Keratinocyte (primary cell): ENCODE measurements at regions not wholly inside any gene's neighbourhood (a gene's known extent, or its start where the extent isn't known, plus 50 kb on each side); places are given as distances from the start of the nearest gene placed in this dataset.

Source experiments
- DNase-seq: peaks from one replicate; pipeline ENCODE4 v3.0.0-alpha.2; 2011; ENCODE audit warnings: low read depth, missing footprints, low spot score
- FAIRE-seq: peaks from 2 replicates; lab custom pipeline; 2011; peaks lifted over from hg19 to GRCh38; lab: Jason Lieb, UNC
- H2AFZ ChIP-seq: 2 replicates; pipeline ENCODE4 v1.6.0; 2012; ENCODE audit warnings: low read length, control low read depth, inconsistent platforms; ENCODE audit not compliant: control insufficient read depth
- H3K27ac ChIP-seq: 2 replicates; pipeline ENCODE4 v1.5.1; 2011; ENCODE audit warnings: low read length; ENCODE audit not compliant: control insufficient read depth, insufficient read depth
- H3K27me3 ChIP-seq: 3 replicates; pipeline ENCODE4 v1.6.0; 2011; ENCODE audit warnings: low read length; ENCODE audit not compliant: control insufficient read depth, insufficient read depth; ENCODE audit errors: extremely low read depth
- H3K36me3 ChIP-seq, 2 experiments: 2 replicates in 1 of 2; 3 replicates in 1 of 2; pipeline ENCODE4 v1.5.1; 2011; ENCODE audit warnings: low read length in 2 of 2, mild to moderate bottlenecking in 1 of 2; ENCODE audit not compliant: control insufficient read depth in 2 of 2, insufficient read depth in 2 of 2; ENCODE audit errors: extremely low read depth in 1 of 2
- H3K4me1 ChIP-seq: 3 replicates; pipeline ENCODE4 v1.5.1; 2011; ENCODE audit warnings: low read length; ENCODE audit not compliant: control insufficient read depth, insufficient read depth; ENCODE audit errors: extremely low read depth
- H3K4me2 ChIP-seq: 3 replicates; pipeline ENCODE4 v1.6.0; 2011; ENCODE audit warnings: low read depth, low read length; ENCODE audit not compliant: control insufficient read depth, insufficient read depth; ENCODE audit errors: extremely low read depth
- H3K4me3 ChIP-seq, 3 experiments: fragments of 200-600 bp in 1 of 3; sonication (generic) in 1 of 3; 2 replicates in 2 of 3; 3 replicates in 1 of 3; pipeline ENCODE4 v1.5.1; 2011 to 2016; ENCODE audit warnings: low read length in 3 of 3, mild to moderate bottlenecking in 3 of 3, control low read depth in 2 of 3, inconsistent platforms in 1 of 3, low read depth in 1 of 3, mixed read lengths in 1 of 3, mixed run types in 1 of 3, moderate library complexity in 1 of 3; ENCODE audit not compliant: control insufficient read depth in 2 of 3, insufficient read depth in 2 of 3; ENCODE audit errors: extremely low read depth in 1 of 3
- H3K79me2 ChIP-seq: 2 replicates; pipeline ENCODE4 v1.6.0; 2012; ENCODE audit warnings: low read length; ENCODE audit not compliant: control insufficient read depth, insufficient read depth
- H3K9ac ChIP-seq: 3 replicates; pipeline ENCODE4 v1.6.0; 2011; ENCODE audit warnings: low read length; ENCODE audit not compliant: control insufficient read depth, insufficient read depth; ENCODE audit errors: extremely low read depth
- H3K9me1 ChIP-seq: 3 replicates; pipeline ENCODE4 v1.6.0; 2011; ENCODE audit warnings: low read length; ENCODE audit not compliant: control insufficient read depth, insufficient read depth; ENCODE audit errors: extremely low read depth
- H3K9me3 ChIP-seq: 2 replicates; pipeline ENCODE4 v1.5.1; 2012; ENCODE audit warnings: low read depth, low read length; ENCODE audit not compliant: control insufficient read depth
- H4K20me1 ChIP-seq: 3 replicates; pipeline ENCODE4 v1.6.0; 2011; ENCODE audit warnings: low read length; ENCODE audit not compliant: control insufficient read depth, insufficient read depth; ENCODE audit errors: extremely low read depth
- EZH2 ChIP-seq: IDR thresholded peaks from one replicate; pipeline ENCODE4 v1.6.1; 2012; ENCODE audit warnings: inconsistent platforms, mild to moderate bottlenecking, low read length, moderate library complexity
- dilution Hi-C: fragments of 300-500 bp; cut with MboI; formaldehyde crosslinking; loops from one replicate; pipeline ENCODE4 v1.7.0; 2020; ENCODE audit warnings: low sequenced_read_pairs; ENCODE audit not compliant: extremely low pct_ligation_motif_present
- TF ChIP-seq, protein P1 (sequence below), 3 experiments: IDR thresholded peaks in 1 of 3; conservative IDR thresholded peaks in 1 of 3; optimal IDR thresholded peaks in 1 of 3; 2 replicates in 2 of 3; 3 replicates in 1 of 3; pipeline versions ENCODE3 to v1.5.1; 2011; ENCODE audit warnings: low read length in 3 of 3, mild to moderate bottlenecking in 3 of 3, moderate library complexity in 2 of 3, control low read depth in 1 of 3, inconsistent platforms in 1 of 3; ENCODE audit not compliant: insufficient read depth in 2 of 3; ENCODE audit errors: extremely low read depth in 1 of 3

DNA sequence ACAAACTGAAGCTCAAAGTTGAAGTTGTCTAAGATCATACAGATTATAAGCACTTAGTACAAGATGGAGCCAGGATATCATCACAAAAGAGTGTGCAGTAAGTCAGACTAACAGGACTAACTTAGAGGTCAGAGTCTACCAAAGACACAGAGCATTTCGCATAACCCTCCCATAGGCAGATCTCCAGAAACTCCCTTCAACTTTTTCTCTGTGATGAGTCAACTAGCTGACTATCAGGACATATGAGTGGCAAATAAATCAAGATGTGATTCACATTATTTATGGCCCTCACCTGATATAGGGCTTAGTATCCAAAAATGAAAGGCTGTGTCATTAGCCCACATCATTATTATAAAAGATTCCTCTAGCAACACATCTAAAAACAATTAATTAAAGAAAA, 484.6 kb downstream of the GALC start:
- Histone ChIP-seq H3K79me2 (no peaks in the 10 kb centered on the region), H3K9me1 (no peaks in the 10 kb centered on the region), H2AFZ (no peak overlapping the region), H3K4me1 (no peaks in the 10 kb centered on the region), H4K20me1 (no peaks in the 10 kb centered on the region), H3K4me2 (no peak overlapping the region), H3K9ac (no peak overlapping the region), H3K9me3 (no peaks in the 10 kb centered on the region), H3K36me3 (no peaks in the 10 kb centered on the region), H3K4me3 (no peak overlapping the region), H3K27ac (no peak overlapping the region), H3K27me3 (no peaks in the 10 kb centered on the region)
- FAIRE-seq = no peak
- DNase-seq = no peak
- TF ChIP-seq EZH2 = no peak
- TF ChIP-seq, protein P1, sequence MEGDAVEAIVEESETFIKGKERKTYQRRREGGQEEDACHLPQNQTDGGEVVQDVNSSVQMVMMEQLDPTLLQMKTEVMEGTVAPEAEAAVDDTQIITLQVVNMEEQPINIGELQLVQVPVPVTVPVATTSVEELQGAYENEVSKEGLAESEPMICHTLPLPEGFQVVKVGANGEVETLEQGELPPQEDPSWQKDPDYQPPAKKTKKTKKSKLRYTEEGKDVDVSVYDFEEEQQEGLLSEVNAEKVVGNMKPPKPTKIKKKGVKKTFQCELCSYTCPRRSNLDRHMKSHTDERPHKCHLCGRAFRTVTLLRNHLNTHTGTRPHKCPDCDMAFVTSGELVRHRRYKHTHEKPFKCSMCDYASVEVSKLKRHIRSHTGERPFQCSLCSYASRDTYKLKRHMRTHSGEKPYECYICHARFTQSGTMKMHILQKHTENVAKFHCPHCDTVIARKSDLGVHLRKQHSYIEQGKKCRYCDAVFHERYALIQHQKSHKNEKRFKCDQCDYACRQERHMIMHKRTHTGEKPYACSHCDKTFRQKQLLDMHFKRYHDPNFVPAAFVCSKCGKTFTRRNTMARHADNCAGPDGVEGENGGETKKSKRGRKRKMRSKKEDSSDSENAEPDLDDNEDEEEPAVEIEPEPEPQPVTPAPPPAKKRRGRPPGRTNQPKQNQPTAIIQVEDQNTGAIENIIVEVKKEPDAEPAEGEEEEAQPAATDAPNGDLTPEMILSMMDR (optimal IDR thresholded peaks at IDR 0.05 in 1 of 3, IDR thresholded peaks at IDR 0.05 in 1 of 3, conservative IDR thresholded peaks at IDR 0.05 in 1 of 3; ENCODE audit: extremely low read depth in 1 of 3, insufficient read depth in 2 of 3, low read length in 3 of 3) = no peak
- dilution Hi-C loops = no loop called here

DNA sequence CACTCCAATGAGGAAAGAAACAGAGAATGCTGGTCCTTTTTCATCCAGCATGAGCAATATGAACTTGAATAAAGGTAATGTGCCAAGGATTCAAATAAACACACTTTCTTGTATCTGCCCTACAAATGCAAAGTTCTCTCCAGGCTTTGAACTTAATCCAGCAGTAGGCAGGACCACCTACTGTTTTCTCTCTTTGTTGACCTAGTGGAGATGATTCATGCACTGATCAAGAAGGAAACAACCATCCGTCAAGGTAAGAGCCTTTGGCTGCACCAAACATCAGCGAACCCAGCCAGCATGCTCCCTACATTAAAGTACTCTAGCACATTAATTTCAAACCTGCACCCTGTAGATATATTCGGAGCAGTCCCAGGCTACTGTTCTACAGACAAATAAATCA, 489.3 kb downstream of the GALC start:
- TF ChIP-seq, protein P1 (optimal IDR thresholded peaks at IDR 0.05 in 1 of 3, IDR thresholded peaks at IDR 0.05 in 1 of 3, conservative IDR thresholded peaks at IDR 0.05 in 1 of 3; ENCODE audit: extremely low read depth in 1 of 3, insufficient read depth in 2 of 3, low read length in 3 of 3) = no peak
- no peak for TF ChIP-seq EZH2
- Histone ChIP-seq H3K36me3 (no peaks in the 10 kb centered on the region), H3K9me1 (no peaks in the 10 kb centered on the region), H3K79me2 (no peaks in the 10 kb centered on the region), H3K9ac (no peak overlapping the region), H3K27ac (no peak overlapping the region), H4K20me1 (no peaks in the 10 kb centered on the region), H2AFZ (no peak overlapping the region), H3K4me1 (no peaks in the 10 kb centered on the region), H3K4me3 (no peak overlapping the region), H3K9me3 (no peaks in the 10 kb centered on the region), H3K27me3 (no peaks in the 10 kb centered on the region), H3K4me2 (no peak overlapping the region)
- dilution Hi-C loops = no loop called here
- DNase-seq (no peak), FAIRE-seq (no peak)
